ENCODE measurements at regions not wholly inside any gene's neighbourhood (a gene's known extent, or its start where the extent isn't known, plus 50 kb on each side); places are given as distances from the start of the nearest gene placed in this dataset.

DNA sequence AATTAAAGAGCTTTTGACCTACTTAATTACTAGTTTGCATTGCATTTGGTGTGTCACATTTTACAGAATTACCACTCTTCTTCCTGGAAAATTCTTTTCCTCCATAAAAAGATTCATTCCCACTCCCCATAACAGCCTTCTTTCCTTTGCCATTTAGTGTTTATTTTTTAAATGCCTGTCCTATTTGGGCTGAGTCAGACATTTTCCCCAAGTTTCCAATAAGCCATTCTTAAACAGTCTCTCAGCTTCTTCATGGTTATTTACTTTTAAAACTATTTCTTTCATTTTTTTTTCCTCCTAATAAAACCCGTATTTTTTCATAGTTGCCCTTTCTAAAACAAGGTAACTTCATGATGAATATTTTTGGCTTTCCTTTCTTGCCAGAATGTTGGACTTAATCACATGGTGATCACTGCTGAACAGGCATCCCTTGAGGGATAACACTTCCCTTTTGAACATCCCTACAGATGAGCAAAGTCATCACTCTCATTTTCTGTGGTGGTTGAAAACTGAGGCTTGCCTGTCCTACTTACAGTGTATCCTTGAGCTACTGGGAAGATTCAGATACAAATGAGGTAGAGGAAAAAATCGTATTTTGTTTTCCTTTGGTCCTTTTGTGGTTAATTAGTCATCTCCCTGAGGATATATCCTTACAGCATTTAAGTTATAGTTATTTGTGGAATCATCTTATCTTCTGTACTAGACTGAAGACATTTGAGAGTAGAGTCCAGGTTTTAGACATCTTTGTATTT lies 520.5 kb upstream of the NR3C2 start:
- DNase-seq (ENCODE audit: insufficient read length, low spot score), result no peak
- no peak for TF ChIP-seq POU2F2 (IDR thresholded peaks at IDR 0.05; ENCODE audit: low read depth, low read length)
- FAIRE-seq, result no peak

- DNase-seq (ENCODE audit: insufficient read length, low spot score) (no peak), FAIRE-seq (no peak)
- TF ChIP-seq SPI1 (IDR thresholded peaks at IDR 0.05; ENCODE audit: low read depth, low read length), result no peak
- no peak for TF ChIP-seq POU2F2 (IDR thresholded peaks at IDR 0.05; ENCODE audit: low read depth, low read length)
- no peak for TF ChIP-seq POLR2AphosphoS5 (IDR thresholded peaks at IDR 0.05; ENCODE audit: low read depth, low read length)
- no peak for TF ChIP-seq PAX5 (IDR thresholded peaks at IDR 0.05; ENCODE audit: insufficient read depth, low read length, severe bottlenecking)
- no peak for TF ChIP-seq POLR2A (IDR thresholded peaks at IDR 0.05; ENCODE audit: low read depth, low read length)
- TF ChIP-seq TAF1 (IDR thresholded peaks at IDR 0.05; ENCODE audit: low read depth, low read length), result no peak
Measured at GRCh38 chr4:148961526-148961925, 519.3 kb upstream of the NR3C2 start.

GRCh38 chr4:148958317-148958716 lies 516.1 kb upstream of the NR3C2 start:
- no peak for TF ChIP-seq SPI1 (IDR thresholded peaks at IDR 0.05; ENCODE audit: low read depth, low read length)
- no peak for TF ChIP-seq POLR2AphosphoS5 (IDR thresholded peaks at IDR 0.05; ENCODE audit: low read depth, low read length)
- no peak for TF ChIP-seq PAX5 (IDR thresholded peaks at IDR 0.05; ENCODE audit: insufficient read depth, low read length, severe bottlenecking)
- no peak for DNase-seq (ENCODE audit: insufficient read length, low spot score)
- no peak for FAIRE-seq

DNA sequence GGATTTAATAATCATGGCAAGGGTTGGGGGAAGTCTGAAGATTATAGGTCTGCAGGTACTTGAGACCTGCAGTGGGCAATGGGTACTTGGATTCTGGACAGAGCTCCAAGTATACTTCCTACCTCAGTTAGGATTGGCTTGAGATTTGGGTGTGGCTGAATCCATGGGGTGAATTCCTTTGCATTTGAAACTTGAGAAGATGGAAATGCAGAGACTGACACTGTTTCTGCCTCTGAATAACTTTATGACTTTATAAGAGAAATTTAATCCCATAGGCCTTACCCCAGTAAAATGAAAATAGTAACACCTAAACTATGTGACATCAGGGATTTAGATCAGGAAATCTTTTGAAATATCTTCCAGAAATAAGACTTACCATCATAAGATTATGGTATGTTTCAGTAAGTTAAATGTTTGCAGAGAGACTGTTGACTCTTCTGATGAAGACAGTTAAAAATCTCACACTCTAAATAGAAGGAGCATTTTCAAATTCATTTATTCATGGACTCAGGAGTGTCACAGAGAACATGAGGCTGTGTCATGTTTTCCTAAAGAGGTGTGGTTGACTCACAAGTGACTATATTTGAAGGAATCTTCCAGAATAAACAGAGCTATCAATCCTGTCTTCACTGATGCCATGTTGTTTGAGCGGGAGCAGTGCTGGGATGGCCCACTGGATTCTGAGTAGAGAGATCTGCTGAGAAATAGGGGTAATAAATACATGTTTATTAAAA lies 513.5 kb upstream of the NR3C2 start:
- FAIRE-seq, result no peak
- TF ChIP-seq POLR2A (IDR thresholded peaks at IDR 0.05; ENCODE audit: low read depth, low read length), result no peak
- TF ChIP-seq PAX5 (IDR thresholded peaks at IDR 0.05; ENCODE audit: insufficient read depth, low read length, severe bottlenecking), result no peak
- TF ChIP-seq SPI1 (IDR thresholded peaks at IDR 0.05; ENCODE audit: low read depth, low read length), result no peak
- no peak for TF ChIP-seq POU2F2 (IDR thresholded peaks at IDR 0.05; ENCODE audit: low read depth, low read length)
- TF ChIP-seq POLR2AphosphoS5 (IDR thresholded peaks at IDR 0.05; ENCODE audit: low read depth, low read length), result no peak
- TF ChIP-seq TAF1 (IDR thresholded peaks at IDR 0.05; ENCODE audit: low read depth, low read length), result no peak

DNA sequence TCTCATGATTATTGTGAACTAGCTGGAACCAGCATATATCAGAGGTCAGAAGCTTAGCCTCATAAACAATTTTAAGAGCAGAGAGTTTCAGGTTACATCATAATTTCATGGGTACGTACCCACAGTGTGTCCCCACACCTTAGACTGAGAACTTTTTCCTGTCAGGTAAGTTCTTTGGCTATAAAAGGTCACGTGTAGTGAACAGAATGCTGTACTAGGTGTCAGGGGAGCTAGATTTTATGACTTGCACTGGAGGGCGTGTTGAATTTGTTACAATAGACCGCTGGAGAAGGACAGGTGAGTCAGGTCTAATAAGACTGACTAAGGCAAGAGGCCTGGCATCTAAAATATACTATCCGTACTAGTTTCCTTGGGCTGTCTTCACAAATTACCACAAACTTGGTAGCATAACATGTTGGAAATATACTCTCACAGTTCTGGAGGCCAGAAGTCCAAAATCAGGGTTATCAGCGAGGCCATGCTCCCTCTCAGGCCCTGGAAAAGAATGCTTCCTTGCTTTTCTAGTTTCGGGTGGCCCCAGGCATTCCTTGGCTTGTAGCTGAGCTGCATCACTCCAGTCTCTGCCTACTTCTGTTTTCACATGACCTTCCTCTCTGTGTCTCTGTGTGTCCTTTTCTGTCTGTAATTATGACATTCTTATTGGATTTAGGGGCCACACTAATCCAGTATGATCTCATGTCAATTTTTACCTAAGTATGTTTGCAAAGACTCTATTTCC lies 512.0 kb upstream of the NR3C2 start:
- no peak for DNase-seq (ENCODE audit: insufficient read length, low spot score)
- FAIRE-seq, result no peak
- TF ChIP-seq SPI1 (IDR thresholded peaks at IDR 0.05; ENCODE audit: low read depth, low read length) (no peak), POLR2AphosphoS5 (IDR thresholded peaks at IDR 0.05; ENCODE audit: low read depth, low read length) (no peak), POLR2A (IDR thresholded peaks at IDR 0.05; ENCODE audit: low read depth, low read length) (no peak), TAF1 (IDR thresholded peaks at IDR 0.05; ENCODE audit: low read depth, low read length) (no peak), PAX5 (IDR thresholded peaks at IDR 0.05; ENCODE audit: insufficient read depth, low read length, severe bottlenecking) (no peak)

More for the DNA sequence above, 513.5 kb upstream of the NR3C2 start:
- no peak for DNase-seq (ENCODE audit: insufficient read length, low spot score)

DNA sequence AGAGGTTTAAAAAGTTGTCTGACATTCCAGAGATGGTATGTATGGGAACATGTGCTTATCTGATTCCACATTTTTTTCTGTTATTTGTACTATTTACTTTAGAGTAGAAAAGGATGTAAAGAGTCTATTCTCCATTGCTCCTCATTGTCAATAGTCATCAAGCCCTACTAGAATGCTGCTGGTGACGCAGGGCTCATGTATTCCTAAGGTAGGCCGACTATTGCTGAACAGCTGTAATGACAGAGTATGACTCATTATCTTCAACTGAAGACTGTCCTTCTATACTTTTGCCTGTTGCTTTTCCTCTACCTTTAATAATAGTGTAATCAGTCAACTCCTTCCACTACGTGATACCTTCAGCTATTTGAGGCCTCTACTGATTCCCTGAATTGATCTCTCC lies 509.1 kb upstream of the NR3C2 start:
- TF ChIP-seq POU2F2 (IDR thresholded peaks at IDR 0.05; ENCODE audit: low read depth, low read length), result no peak
- TF ChIP-seq POLR2AphosphoS5 (IDR thresholded peaks at IDR 0.05; ENCODE audit: low read depth, low read length), result no peak
- no peak for TF ChIP-seq PAX5 (IDR thresholded peaks at IDR 0.05; ENCODE audit: insufficient read depth, low read length, severe bottlenecking)
- TF ChIP-seq POLR2A (IDR thresholded peaks at IDR 0.05; ENCODE audit: low read depth, low read length), result no peak
- no peak for TF ChIP-seq SPI1 (IDR thresholded peaks at IDR 0.05; ENCODE audit: low read depth, low read length)
- TF ChIP-seq TAF1 (IDR thresholded peaks at IDR 0.05; ENCODE audit: low read depth, low read length), result no peak
- DNase-seq (ENCODE audit: insufficient read length, low spot score) (no peak), FAIRE-seq (no peak)

DNA sequence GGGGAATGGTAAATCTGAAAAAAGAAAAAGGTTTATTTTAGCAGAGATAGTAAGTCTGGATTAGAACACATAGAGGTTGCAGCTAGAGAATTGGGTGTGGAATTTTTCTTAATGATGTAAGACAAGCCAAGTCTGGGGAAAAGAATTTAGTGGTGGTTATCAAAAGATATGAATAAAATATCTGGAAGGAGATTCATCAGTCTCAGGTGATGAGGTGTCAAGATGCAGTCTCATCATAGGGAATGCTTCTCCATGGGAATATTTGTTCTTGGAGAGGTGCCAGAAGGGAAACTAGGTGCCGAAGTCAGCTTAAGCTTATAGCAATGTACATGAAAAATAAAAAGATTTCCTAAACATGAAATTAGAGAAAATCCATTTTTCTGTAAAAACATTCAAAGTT lies 504.1 kb upstream of the NR3C2 start:
- no peak for FAIRE-seq
- no peak for TF ChIP-seq TAF1 (IDR thresholded peaks at IDR 0.05; ENCODE audit: low read depth, low read length)
- TF ChIP-seq POLR2AphosphoS5 (IDR thresholded peaks at IDR 0.05; ENCODE audit: low read depth, low read length), result no peak
- TF ChIP-seq POU2F2 (IDR thresholded peaks at IDR 0.05; ENCODE audit: low read depth, low read length), result no peak
- no peak for TF ChIP-seq PAX5 (IDR thresholded peaks at IDR 0.05; ENCODE audit: insufficient read depth, low read length, severe bottlenecking)
- TF ChIP-seq SPI1 (IDR thresholded peaks at IDR 0.05; ENCODE audit: low read depth, low read length), result no peak
- TF ChIP-seq POLR2A (IDR thresholded peaks at IDR 0.05; ENCODE audit: low read depth, low read length), result no peak

DNA sequence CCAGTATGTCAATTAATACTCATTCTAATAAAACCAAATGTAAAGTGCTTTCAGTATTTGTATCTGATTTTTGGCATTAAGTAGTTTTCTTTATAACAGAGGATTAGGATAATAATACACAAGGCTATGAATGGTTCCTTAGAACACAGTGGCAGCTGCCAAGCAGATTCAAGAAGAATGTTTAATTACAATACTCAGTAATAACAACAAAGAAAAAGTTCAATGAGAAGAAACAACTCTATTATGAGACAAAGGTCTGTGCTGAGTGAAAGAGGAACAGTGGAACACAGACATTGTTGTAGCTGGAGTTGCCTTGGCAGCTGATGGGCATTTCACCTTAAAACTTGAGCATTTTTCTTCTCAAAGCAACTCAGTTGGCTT lies 502.6 kb upstream of the NR3C2 start:
- no peak for FAIRE-seq
- TF ChIP-seq POLR2AphosphoS5 (IDR thresholded peaks at IDR 0.05; ENCODE audit: low read depth, low read length), result no peak
- DNase-seq (ENCODE audit: insufficient read length, low spot score), result no peak

More for the DNA sequence above, 504.1 kb upstream of the NR3C2 start:
- no peak for DNase-seq (ENCODE audit: insufficient read length, low spot score)

DNA sequence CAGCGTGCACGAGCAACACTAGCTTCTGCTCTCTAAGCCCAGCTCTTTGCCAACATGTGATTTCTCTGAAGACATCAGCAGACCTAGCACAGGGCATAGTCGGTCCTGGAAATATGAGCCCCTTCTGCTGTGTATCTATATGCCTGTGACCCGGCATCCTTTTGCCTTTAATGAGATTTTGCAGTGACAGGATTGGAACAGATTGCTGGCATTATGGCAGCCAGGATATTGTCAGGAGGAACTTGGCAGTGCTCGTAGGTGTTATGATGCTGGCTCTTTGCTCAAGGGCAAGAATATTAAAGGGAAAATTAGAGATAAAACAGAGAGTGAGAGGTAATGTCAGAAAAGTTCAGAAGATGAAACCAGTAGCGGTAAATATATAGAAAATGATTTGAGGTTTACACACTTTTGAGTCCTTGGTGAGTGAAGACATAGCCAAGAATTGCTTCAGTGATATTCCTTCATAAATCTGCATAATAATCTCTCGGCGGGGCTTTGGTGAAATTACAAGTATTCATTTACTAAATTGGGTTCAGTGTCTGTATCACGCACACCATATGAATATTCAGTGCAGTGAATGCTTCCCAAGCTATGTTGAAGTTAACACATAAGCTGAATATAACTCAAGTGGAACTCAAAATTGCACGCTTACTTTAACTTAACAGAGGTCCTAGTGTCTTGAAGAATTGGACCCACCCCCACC lies 502.1 kb upstream of the NR3C2 start:
- FAIRE-seq, result no peak
- no peak for DNase-seq (ENCODE audit: insufficient read length, low spot score)
- TF ChIP-seq PAX5 (IDR thresholded peaks at IDR 0.05; ENCODE audit: insufficient read depth, low read length, severe bottlenecking), result no peak
- TF ChIP-seq POLR2A (IDR thresholded peaks at IDR 0.05; ENCODE audit: low read depth, low read length), result no peak
- no peak for TF ChIP-seq POU2F2 (IDR thresholded peaks at IDR 0.05; ENCODE audit: low read depth, low read length)
- no peak for TF ChIP-seq POLR2AphosphoS5 (IDR thresholded peaks at IDR 0.05; ENCODE audit: low read depth, low read length)
- TF ChIP-seq TAF1 (IDR thresholded peaks at IDR 0.05; ENCODE audit: low read depth, low read length), result no peak
- no peak for TF ChIP-seq SPI1 (IDR thresholded peaks at IDR 0.05; ENCODE audit: low read depth, low read length)
